NCI-H82 treated with DMSO at 0.1 percent for 48 hours (cell line): ENCODE measurements at regions not wholly inside any gene's neighbourhood (a gene's known extent, or its start where the extent isn't known, plus 50 kb on each side); places are given as distances from the start of the nearest gene placed in this dataset.
A peak's percentile ranks its signal among the peaks of the same experiment; 100 is the strongest.

Source experiments
- DNase-seq: peaks from one replicate; lab custom pipeline; 2025; ENCODE audit not compliant: unreplicated experiment; lab: John Stamatoyannopoulos, UW

- no peak for DNase-seq
These were observed 160.8 kb downstream of the FBXO8 start for GRCh38 chr4:174122705-174123104.

GRCh38 chr4:174120446-174121295 is 162.8 kb downstream of the FBXO8 start:
- DNase-seq, result peak; percentile 10

DNA sequence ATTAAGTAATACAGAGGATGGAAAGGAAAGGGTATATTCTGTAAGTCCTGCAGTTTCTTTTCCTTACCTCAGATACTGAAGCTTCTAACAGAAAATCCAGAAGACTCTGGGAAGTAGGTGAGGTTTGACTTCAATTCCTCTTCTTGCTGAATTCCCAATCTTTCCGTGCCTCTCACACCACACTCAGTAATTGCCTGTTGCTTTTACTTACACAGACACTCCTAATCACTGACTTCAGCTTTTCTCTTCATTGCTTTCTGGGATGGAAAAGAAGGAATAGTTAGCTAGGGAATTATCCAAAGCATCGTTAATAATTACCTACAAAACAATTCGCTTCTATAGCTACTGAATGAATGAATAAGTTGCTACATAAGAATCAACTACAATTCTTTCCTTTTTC is 163.6 kb downstream of the FBXO8 start:
- DNase-seq, result no peak

DNA sequence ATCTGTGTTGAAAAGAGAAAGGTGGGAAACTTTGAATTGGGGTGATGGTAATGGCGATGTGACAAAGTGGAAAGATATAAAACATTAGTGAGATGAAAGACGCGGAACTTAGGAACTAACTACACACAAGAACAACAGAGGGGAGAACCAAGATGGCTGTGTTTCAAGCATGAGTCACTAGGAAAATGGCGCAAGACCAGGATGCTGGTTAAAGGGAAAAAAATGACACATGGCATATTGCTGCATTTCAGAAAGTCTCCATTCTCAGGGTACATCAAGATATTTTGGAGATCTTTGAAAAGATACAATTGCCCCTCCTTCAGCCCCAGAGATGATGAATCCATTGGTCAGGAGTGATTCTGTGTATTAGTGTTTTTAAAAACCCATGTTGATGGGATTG is 164.4 kb downstream of the FBXO8 start:
- no peak for DNase-seq

DNA sequence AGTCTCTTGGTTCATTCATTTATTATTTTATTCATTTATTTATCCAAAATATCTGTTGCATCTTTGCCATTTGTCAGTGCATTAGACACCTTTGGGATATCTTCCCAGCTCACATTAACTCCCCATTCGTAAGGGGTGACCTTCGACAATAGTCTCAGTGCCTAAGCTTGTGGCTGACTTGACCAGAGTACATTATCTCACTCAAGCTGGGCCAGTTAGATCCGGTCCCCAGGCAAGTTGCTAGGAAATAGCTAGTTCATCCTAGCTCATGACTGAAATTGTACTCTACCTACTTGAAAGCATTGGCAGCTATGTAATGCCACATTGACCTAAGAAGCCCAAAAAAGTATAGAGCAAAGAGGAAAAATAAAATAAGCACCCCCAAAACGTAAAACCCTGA is 165.3 kb downstream of the FBXO8 start:
- DNase-seq, result no peak

GRCh38 chr4:174117445-174117844 is 166.0 kb downstream of the FBXO8 start:
- DNase-seq, result no peak

- no peak for DNase-seq
These were observed 167.4 kb downstream of the FBXO8 start for GRCh38 chr4:174116021-174116420.

GRCh38 chr4:174111422-174111821 is 172.0 kb downstream of the FBXO8 start:
- no peak for DNase-seq

DNA sequence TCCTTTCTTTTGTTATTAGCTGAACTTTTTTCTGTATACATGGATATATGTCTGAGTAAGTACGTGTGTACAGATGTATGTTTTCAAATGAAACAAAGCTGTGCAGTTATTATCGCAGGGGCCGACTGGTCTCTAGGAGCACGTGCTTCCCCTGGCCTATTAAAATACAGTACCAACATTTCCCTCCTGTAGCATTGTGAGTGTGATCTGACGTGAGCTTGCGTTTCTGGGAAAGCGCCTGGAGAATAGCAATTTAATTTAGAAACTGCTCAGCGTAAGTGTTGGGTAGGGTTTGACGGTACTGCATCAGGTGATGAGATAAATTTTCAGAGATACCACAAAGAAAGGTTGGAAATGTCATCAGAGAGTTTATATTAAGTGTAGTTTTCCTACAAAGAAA is 173.3 kb downstream of the FBXO8 start:
- DNase-seq, result no peak

DNA sequence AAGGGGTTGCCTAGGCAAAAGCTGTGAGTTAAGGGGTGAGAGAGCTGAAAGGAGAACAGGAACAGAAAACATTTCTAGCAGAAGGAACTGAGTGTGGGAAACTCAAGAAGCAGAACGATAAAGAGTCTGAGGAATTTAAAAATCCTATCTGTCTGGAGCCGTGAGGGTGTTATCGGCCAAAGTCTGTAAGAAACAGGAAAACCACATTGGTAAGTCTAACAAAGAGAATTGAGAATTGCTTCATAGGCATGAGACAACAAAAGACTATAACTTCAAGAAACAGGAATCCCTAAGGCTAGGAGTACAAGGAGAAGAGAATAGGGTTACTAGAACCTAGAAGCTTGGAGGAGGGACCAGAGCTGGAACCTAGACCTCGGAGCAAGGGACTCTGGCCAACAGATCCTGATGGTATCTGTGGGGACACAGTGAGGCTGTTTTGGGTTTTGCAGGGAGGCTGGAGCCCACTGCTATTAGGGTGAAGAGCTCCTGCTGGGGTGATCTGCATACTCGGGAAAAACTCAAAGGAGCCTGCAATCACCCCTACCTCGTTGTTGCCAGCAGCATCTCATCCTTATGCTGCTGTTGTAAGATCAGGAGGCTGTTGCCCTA is 175.6 kb downstream of the FBXO8 start:
- DNase-seq, result no peak

- DNase-seq, result no peak
These were observed 178.3 kb downstream of the FBXO8 start for GRCh38 chr4:174105202-174105601.

- DNase-seq, result no peak
These were observed 182.6 kb downstream of the FBXO8 start for GRCh38 chr4:174100910-174101309.

DNA sequence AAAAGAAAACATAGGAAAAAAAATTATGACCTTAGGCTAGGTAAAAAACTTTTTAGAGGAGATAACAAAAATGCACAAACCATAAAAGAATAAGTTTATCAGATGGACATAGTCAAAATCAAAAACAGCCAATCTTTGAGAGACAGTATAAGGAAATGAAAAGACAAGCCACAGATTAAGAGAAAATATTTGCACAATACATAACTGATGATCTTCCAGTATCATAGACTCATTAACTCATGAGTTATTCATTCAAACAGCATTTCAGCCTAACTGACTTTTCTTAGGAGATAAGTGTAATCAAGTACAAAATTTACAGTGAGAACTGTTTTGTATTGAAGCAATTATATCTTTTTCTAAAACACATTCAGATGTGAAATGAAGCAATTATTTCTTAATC is 183.8 kb downstream of the FBXO8 start:
- DNase-seq, result no peak

GRCh38 chr4:174096999-174097398 is 186.5 kb downstream of the FBXO8 start:
- no peak for DNase-seq

DNA sequence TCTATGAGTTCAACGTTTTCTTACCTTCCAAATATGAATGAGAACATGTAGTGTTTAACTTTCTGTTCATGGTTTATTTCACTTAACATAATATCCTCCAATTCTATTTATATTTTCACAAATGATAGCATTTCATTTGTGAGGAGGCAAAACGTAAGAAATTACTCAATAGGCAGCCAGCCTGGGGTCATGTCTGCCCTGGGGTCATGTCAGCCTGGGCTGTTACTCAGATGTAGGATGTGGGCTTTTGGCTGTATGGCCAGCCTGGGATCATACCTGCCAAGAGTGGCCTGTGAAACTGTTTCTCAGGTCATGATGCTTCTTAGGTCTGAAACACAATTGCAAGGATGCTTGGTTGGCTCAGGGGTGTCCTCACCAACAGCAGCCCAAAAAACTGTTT is 187.0 kb downstream of the FBXO8 start:
- DNase-seq, result no peak

DNA sequence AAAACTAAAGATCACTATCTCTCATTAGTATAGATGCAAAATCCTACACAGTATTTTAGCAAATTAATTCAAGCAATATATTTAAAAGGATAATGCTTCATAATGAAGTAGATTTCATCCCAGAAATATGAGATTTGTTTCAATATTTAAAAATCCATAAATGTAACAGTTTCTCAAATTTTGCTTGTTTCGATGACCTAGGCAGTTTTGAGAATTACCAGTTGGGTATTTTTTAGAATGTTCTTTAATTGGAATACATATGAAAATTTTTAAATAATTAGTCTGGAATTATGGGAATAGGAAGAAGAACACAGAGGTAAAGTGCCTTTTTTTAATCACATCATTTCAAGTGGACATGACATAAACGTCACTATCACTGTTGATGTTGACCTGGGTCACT is 192.3 kb downstream of the FBXO8 start:
- DNase-seq, result no peak

DNA sequence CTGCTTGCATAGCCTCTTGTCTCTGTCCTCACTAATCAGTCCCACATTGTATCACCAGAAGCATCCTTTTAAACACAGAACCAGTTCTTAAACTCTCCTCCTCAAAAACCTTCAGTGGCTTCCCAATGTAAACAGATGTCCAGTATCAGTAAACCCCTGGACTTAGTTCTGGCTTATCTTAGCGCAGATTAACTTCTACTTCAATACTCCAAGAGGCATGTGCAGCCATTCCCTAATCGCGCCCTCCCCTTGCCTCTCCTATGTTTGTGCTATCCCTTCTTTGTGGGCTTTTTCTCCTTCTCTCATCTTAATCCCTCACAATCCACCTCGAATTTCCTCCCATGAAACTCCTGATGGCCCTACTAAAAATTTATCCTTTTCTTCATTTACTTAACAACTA is 193.8 kb downstream of the FBXO8 start:
- DNase-seq, result peak; percentile 43

- no peak for DNase-seq
These were observed 194.7 kb downstream of the FBXO8 start for GRCh38 chr4:174088795-174089194.

- DNase-seq, result no peak
These were observed 196.4 kb downstream of the FBXO8 start for GRCh38 chr4:174086829-174087799.

DNA sequence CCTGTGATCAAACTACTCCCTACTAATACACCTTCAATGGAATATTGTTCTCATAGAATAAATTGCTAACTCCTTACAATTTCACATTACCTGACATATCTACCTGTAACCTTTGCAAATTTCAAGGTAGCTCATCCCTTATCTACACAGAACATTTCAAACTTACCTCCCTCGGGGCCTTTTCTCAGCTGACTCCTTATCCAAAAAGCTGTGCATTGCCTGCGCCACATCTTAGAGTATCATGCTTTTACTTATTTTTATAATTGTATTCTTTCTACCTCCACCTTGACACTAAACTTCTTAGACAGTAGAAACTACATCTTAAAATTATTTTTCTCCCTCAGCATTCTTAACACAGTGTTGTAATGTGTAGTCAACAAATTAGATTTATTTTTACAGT is 198.5 kb downstream of the FBXO8 start:
- DNase-seq, result no peak

DNA sequence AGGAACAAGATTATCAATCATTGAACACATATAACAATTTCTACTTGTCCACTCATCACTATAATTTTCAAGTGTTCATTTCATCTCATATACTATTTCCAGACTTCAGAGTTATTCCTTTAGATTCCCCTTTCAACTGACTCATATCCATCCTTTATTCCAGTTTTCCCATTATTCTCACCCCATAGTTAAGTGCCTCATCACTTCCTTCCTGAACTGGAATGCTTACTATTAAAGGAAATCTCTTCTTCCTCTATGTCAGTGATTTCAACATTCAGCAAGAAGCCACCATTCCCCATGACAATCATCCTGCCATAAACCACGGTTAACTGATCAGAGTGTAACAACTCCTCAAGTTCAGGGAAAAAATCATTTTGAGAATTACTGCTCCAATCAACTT is 198.9 kb downstream of the FBXO8 start:
- DNase-seq, result no peak

DNA sequence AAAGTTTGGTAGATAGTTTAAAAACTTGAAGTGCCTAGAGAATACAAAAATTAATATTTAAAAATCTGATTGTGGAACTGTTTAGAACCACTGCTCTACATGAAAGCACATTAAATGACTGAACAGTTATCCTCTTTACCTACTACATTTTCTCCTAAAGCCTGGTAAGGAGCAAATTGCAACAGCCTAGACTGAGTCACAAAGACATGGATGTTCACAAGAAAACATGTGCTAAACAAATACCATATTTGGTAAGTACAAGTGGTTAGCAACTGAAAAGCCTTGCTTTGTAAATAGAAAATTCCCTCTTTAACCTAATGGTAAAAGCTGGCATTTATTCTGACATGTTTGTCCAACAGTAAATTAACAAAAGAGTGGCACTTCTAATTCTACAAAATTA is 203.1 kb downstream of the FBXO8 start:
- no peak for DNase-seq
